ENCODE measurements at regions not wholly inside any gene's neighbourhood (a gene's known extent, or its start where the extent isn't known, plus 50 kb on each side); places are given as distances from the start of the nearest gene placed in this dataset.

- H3K36me3 Mint-ChIP-seq (ENCODE audit: low read depth): no peaks in the 10 kb centered on the region
- Histone ChIP-seq H3K9me3 (ENCODE audit: control insufficient read depth in 1 of 2, insufficient read depth in 1 of 2, low read length in 2 of 2) (peaks cover 0 to 3% of the 10 kb centered on the region in 2 experiments), H3K4me1 (ENCODE audit: insufficient read depth, low read length) (no peaks in the 10 kb centered on the region), H3K36me3 (ENCODE audit: insufficient read depth, low read length) (no peaks in the 10 kb centered on the region), H3K4me3 (ENCODE audit: low read length) (no peak overlapping the region), H3K27me3 (ENCODE audit: control insufficient read depth in 1 of 2, insufficient read depth in 2 of 2, low read length in 2 of 2) (no peaks in the 10 kb centered on the region), H3K27ac (ENCODE audit: low read depth in 1 of 2, low read length in 2 of 2) (no peak overlapping the region)
- POLR2A ChIA-PET: no interaction called here
- H3K4me1 Mint-ChIP-seq (ENCODE audit: low read depth): no peaks in the 10 kb centered on the region
- H3K9me3 Mint-ChIP-seq: peaks cover 7% of the 10 kb centered on the region
- CTCF ChIA-PET: no interaction called here
- no peak for ATAC-seq (ENCODE audit: poor library complexity)
- no peak for TF ChIP-seq CTCF (IDR thresholded peaks at IDR 0.05)
- no peak for DNase-seq
- no peak overlapping the region for H3K27ac Mint-ChIP-seq
- intact Hi-C loops (cut with DNase I, micrococcal nuclease): no loop called here
- H3K27me3 Mint-ChIP-seq: no peaks in the 10 kb centered on the region
- no peak overlapping the region for H3K4me3 Mint-ChIP-seq
Observed at GRCh38 chr2:81675641-81676040, 1371.1 kb upstream of the LRRTM1 start.

GRCh38 chr2:81672923-81673322 lies 1368.4 kb upstream of the LRRTM1 start:
- H3K4me3 Mint-ChIP-seq: no peak overlapping the region
- no peaks in the 10 kb centered on the region for H3K4me1 ChIP-seq (ENCODE audit: insufficient read depth, low read length)

GRCh38 chr2:81672516-81672915 lies 1368.0 kb upstream of the LRRTM1 start:
- Mint-ChIP-seq H3K4me3 (no peak overlapping the region), H3K4me1 (ENCODE audit: low read depth) (no peaks in the 10 kb centered on the region), H3K27ac (no peak overlapping the region), H3K36me3 (ENCODE audit: low read depth) (no peaks in the 10 kb centered on the region), H3K9me3 (peaks cover 6% of the 10 kb centered on the region), H3K27me3 (no peaks in the 10 kb centered on the region)
- ChIA-PET POLR2A (no interaction called here), CTCF (no interaction called here)
- ATAC-seq (ENCODE audit: poor library complexity): no peak
- DNase-seq: no peak
- no peaks in the 10 kb centered on the region for H3K27me3 ChIP-seq (ENCODE audit: control insufficient read depth in 1 of 2, insufficient read depth in 2 of 2, low read length in 2 of 2)
- no peak overlapping the region for H3K4me3 ChIP-seq (ENCODE audit: low read length)
- intact Hi-C loops (cut with DNase I, micrococcal nuclease): no loop called here
- no peak for TF ChIP-seq CTCF (IDR thresholded peaks at IDR 0.05)
- no peak overlapping the region for H3K27ac ChIP-seq (ENCODE audit: low read depth in 1 of 2, low read length in 2 of 2)
- peaks cover 0 to 3% of the 10 kb centered on the region in 2 experiments for H3K9me3 ChIP-seq (ENCODE audit: control insufficient read depth in 1 of 2, insufficient read depth in 1 of 2, low read length in 2 of 2)
- no peaks in the 10 kb centered on the region for H3K4me1 ChIP-seq (ENCODE audit: insufficient read depth, low read length)
- H3K36me3 ChIP-seq (ENCODE audit: insufficient read depth, low read length): no peaks in the 10 kb centered on the region

More at GRCh38 chr2:81672923-81673322, 1368.4 kb upstream of the LRRTM1 start:
- H3K27me3 Mint-ChIP-seq: no peaks in the 10 kb centered on the region
- no peak for TF ChIP-seq CTCF (IDR thresholded peaks at IDR 0.05)
- intact Hi-C loops (cut with DNase I, micrococcal nuclease): no loop called here
- H3K27ac ChIP-seq (ENCODE audit: low read depth in 1 of 2, low read length in 2 of 2): no peak overlapping the region
- DNase-seq: no peak
- no peaks in the 10 kb centered on the region for H3K4me1 Mint-ChIP-seq (ENCODE audit: low read depth)
- ChIA-PET POLR2A (no interaction called here), CTCF (no interaction called here)
- no peak overlapping the region for H3K4me3 ChIP-seq (ENCODE audit: low read length)
- H3K27ac Mint-ChIP-seq: no peak overlapping the region
- no peaks in the 10 kb centered on the region for H3K36me3 ChIP-seq (ENCODE audit: insufficient read depth, low read length)
- ATAC-seq (ENCODE audit: poor library complexity): no peak
- H3K9me3 ChIP-seq (ENCODE audit: control insufficient read depth in 1 of 2, insufficient read depth in 1 of 2, low read length in 2 of 2): peaks cover 0 to 3% of the 10 kb centered on the region in 2 experiments
- H3K36me3 Mint-ChIP-seq (ENCODE audit: low read depth): no peaks in the 10 kb centered on the region
- peaks cover 6% of the 10 kb centered on the region for H3K9me3 Mint-ChIP-seq
- H3K27me3 ChIP-seq (ENCODE audit: control insufficient read depth in 1 of 2, insufficient read depth in 2 of 2, low read length in 2 of 2): no peaks in the 10 kb centered on the region
